ENCODE measurements at regions not wholly inside any gene's neighbourhood (a gene's known extent, or its start where the extent isn't known, plus 50 kb on each side); places are given as distances from the start of the nearest gene placed in this dataset.

DNA sequence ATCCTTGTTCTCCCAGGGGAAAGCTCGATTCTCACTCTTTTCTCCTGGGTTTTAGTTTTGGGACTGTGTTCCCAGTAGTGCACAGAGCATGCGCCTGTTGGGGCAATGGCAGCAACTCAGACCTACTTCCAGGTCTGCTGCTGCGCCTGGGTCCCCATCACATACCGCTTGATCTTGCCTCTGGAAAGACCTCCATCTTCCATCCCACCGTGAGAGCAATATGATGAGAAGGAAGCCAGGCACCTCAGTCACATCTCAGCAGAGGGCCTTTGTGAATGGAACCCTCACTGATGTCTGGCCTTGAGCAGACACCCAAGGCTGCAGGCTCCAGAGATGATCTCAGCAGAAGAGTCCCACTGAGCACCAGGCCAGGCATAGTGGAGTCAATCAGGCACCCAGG, 176.8 kb upstream of the ZNF507 start:
- H3K36me3 ChIP-seq (ENCODE audit: insufficient read depth, low read length), result no peaks in the 10 kb centered on the region
- H3K9me3 ChIP-seq (ENCODE audit: control insufficient read depth, insufficient read depth, low read length), result no peaks in the 10 kb centered on the region
- no peaks in the 10 kb centered on the region; the same call in 1 of the 2 replicates for H3K4me1 ChIP-seq (ENCODE audit: insufficient read depth, low read length)
- no peak overlapping the region for H3K9ac ChIP-seq (ENCODE audit: low read depth, low read length)

DNA sequence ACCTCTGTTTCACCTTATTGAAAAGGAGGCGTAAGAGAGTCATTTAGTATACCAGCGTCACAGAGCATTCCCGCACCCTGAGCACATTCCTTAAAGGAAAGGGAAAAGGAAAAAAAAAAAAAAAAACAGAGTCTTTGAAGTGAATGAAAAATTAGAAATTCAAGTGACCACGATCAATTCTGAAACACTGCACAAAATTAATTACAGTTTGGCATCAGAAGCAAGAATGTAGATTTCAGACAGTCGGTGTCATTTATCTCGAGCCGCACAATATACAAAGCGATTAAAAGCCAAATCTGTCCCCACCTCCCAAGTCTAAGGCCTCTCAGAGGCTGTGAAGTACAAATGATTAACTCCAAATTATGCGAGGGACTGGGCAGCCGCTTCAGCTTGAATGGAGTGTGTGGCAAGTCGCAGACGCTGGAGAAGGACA, 173.7 kb upstream of the ZNF507 start:
- H3K9ac ChIP-seq (ENCODE audit: low read depth, low read length), result no peak overlapping the region
- no peaks in the 10 kb centered on the region; the same call in 1 of the 2 replicates for H3K4me1 ChIP-seq (ENCODE audit: insufficient read depth, low read length)
- no peaks in the 10 kb centered on the region for H3K9me3 ChIP-seq (ENCODE audit: control insufficient read depth, insufficient read depth, low read length)
- H3K36me3 ChIP-seq (ENCODE audit: insufficient read depth, low read length), result no peaks in the 10 kb centered on the region

DNA sequence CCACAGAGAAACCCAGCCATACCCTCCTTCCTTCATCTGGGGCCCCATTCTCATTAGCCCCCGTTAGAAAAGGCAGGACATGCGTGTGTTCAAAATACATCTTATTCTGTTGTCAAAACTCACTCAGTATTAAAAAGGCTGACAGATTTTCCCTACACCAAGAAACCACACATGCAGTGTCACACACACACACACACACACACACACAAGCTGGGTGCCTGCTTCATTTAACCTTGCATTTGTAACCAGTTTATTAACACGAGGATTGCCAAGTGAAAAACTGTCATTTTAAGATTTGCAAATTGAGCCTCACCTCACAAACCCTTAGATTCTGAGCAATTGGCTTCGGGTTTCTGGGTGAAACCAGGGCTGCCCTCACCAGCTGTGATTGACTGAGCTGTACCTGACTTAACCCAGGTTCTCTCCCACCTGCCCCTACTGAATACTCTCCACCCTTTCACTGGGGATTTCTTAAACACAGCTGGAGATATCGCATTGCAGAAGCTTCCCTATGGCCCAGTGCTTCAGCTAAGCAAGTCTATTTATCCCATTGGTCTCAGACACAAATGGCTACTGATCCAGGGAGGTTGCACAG, 172.7 kb upstream of the ZNF507 start:
- Histone ChIP-seq H3K36me3 (ENCODE audit: insufficient read depth, low read length) (no peaks in the 10 kb centered on the region), H3K9ac (ENCODE audit: low read depth, low read length) (no peak overlapping the region), H3K9me3 (ENCODE audit: control insufficient read depth, insufficient read depth, low read length) (no peaks in the 10 kb centered on the region), H3K4me1 (ENCODE audit: insufficient read depth, low read length) (no peaks in the 10 kb centered on the region; the same call in 1 of the 2 replicates)

DNA sequence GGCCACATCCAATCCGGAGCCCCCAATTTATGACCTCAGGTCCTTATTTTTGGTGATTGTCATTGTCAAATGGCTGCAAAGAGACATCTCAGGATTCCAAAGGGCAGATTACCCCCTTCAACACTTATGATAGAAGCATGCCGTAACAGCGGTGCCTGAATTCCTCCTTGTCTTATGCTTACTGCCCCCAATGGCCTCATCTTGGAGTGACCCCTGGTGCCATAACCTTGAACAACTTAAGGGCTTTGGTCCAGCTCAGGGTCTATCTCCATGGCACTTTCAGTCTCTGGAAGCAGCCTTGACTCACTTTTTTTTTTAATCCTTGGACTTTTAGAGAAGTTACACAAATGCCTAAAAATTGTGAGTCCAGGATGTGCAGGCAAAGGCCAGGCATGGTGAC, 171.6 kb upstream of the ZNF507 start:
- H3K9ac ChIP-seq (ENCODE audit: low read depth, low read length), result no peak overlapping the region
- H3K9me3 ChIP-seq (ENCODE audit: control insufficient read depth, insufficient read depth, low read length), result no peaks in the 10 kb centered on the region
- no peaks in the 10 kb centered on the region for H3K36me3 ChIP-seq (ENCODE audit: insufficient read depth, low read length)
- no peaks in the 10 kb centered on the region; the same call in 1 of the 2 replicates for H3K4me1 ChIP-seq (ENCODE audit: insufficient read depth, low read length)

DNA sequence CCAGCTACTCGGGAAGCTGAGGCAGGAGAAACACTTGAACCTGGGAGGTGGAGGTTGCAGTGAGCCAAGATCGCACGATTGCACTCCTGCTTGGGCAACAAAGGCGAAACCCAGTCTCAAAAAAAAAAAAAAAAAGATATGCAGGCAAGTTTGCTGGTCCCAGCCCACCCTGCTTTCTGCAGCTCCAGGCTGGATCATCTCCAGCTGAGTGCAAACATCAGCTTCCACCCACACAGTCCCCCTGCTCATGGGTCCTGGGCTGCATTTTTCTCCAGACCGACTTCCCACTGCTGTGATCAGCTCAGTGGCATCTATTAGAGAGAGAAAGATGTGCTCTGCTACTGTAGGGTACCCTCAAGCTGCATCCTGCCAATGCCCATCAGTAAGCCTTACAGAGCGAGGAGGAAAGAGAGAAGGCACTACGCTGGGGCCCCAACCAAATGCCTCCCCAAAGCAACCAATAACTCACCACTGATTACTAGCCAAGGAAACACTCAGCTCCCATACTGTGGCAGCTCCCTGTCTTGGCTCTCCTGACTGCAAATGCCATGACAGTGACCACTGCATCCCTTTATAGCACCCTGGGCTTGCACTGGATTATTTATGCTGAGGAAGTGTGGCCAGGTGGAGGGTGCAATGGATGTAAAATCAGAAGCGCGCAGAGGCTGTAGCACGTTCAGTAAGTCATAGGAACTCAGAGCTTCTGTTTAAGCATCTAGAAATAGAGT, 170.9 kb upstream of the ZNF507 start:
- Histone ChIP-seq H3K36me3 (ENCODE audit: insufficient read depth, low read length) (no peaks in the 10 kb centered on the region), H3K9ac (ENCODE audit: low read depth, low read length) (no peak overlapping the region), H3K9me3 (ENCODE audit: control insufficient read depth, insufficient read depth, low read length) (no peaks in the 10 kb centered on the region), H3K4me1 (ENCODE audit: insufficient read depth, low read length) (no peaks in the 10 kb centered on the region; the same call in 1 of the 2 replicates)

DNA sequence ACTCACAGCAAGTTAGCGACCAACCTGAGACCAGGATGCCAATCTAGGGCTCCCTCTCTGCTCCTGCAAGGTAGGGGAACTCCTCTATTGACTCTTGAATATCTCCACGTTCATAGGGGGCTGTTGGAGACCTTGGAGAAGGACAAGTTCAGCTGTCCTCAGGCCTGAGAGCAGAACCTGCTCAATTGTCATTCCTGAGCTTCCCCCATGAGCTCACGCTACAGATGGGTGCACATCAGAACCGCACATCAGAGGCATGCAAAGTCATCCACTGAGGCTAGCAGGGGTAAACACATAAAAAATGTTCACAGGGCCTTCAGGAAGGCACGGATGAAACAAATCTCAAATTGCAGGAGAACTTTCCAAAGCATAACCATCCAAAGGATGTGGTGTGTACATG, 168.8 kb upstream of the ZNF507 start:
- Histone ChIP-seq H3K9ac (ENCODE audit: low read depth, low read length) (no peak overlapping the region), H3K9me3 (ENCODE audit: control insufficient read depth, insufficient read depth, low read length) (no peaks in the 10 kb centered on the region), H3K36me3 (ENCODE audit: insufficient read depth, low read length) (no peaks in the 10 kb centered on the region), H3K4me1 (ENCODE audit: insufficient read depth, low read length) (no peaks in the 10 kb centered on the region; the same call in 1 of the 2 replicates)

DNA sequence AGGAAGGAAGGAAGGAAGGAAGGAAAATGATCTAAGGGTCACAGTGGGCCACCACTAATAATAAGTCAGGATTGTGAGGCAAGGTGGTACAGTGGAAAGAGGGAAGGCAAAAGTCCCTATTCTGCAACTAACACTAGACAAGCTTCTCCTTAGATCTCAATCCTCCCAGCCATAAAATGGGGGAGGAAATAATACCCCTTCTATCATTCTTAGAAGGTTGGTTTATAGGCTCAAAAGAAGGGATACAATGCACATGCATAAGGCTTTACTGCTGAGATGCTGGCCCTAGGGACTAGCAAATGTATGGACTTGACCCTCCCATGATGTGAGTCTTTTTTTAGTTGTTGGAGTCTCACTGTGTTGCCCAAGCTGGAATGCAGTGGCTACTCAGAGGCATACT, 167.7 kb upstream of the ZNF507 start:
- no peaks in the 10 kb centered on the region; the same call in 1 of the 2 replicates for H3K4me1 ChIP-seq (ENCODE audit: insufficient read depth, low read length)
- no peak overlapping the region for H3K9ac ChIP-seq (ENCODE audit: low read depth, low read length)
- H3K9me3 ChIP-seq (ENCODE audit: control insufficient read depth, insufficient read depth, low read length), result no peaks in the 10 kb centered on the region
- H3K36me3 ChIP-seq (ENCODE audit: insufficient read depth, low read length), result no peaks in the 10 kb centered on the region

DNA sequence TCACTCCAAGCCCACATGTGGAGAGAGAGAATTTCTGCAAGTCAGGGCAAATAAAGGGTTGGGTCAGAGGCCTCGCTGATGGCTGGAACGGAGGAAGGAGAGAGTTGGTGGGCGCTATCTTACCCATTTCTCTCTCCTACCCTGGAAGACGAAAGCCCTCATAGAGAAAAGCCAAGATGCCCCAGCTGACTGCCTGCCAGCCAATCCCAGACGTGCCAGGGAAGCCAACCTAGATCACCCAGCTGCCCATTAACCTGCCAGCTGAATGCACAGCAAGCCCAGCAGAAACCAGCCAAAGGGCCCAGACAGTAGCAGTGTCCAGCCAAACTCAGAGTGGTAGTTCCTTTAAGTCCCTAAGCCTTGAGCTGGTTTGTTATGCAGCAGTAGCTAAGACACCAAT, 167.0 kb upstream of the ZNF507 start:
- Histone ChIP-seq H3K9ac (ENCODE audit: low read depth, low read length) (no peak overlapping the region), H3K9me3 (ENCODE audit: control insufficient read depth, insufficient read depth, low read length) (no peaks in the 10 kb centered on the region), H3K36me3 (ENCODE audit: insufficient read depth, low read length) (no peaks in the 10 kb centered on the region), H3K4me1 (ENCODE audit: insufficient read depth, low read length) (no peaks in the 10 kb centered on the region)

DNA sequence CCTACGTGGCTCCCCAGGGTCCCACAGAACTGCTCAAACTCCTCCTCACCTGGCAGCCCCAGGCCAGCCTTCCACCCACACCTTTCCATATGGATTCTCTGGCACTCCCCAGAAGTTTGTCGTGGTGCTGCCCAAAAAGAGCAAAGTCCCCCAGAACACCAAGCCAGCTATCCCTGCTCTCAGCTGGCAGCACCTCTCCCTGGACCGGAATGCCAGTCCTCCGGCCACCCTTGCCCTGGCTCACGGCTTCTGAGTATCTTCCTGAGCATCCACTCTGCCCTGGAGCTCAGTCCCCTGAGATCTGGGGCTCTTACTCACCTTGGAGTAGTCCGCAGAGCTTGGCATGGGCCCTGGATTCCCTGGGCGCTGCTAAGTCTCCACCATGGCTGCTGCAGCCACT, 166.5 kb upstream of the ZNF507 start:
- Histone ChIP-seq H3K4me1 (ENCODE audit: insufficient read depth, low read length) (no peaks in the 10 kb centered on the region), H3K36me3 (ENCODE audit: insufficient read depth, low read length) (no peaks in the 10 kb centered on the region), H3K9me3 (ENCODE audit: control insufficient read depth, insufficient read depth, low read length) (no peaks in the 10 kb centered on the region), H3K9ac (ENCODE audit: low read depth, low read length) (no peak overlapping the region)

DNA sequence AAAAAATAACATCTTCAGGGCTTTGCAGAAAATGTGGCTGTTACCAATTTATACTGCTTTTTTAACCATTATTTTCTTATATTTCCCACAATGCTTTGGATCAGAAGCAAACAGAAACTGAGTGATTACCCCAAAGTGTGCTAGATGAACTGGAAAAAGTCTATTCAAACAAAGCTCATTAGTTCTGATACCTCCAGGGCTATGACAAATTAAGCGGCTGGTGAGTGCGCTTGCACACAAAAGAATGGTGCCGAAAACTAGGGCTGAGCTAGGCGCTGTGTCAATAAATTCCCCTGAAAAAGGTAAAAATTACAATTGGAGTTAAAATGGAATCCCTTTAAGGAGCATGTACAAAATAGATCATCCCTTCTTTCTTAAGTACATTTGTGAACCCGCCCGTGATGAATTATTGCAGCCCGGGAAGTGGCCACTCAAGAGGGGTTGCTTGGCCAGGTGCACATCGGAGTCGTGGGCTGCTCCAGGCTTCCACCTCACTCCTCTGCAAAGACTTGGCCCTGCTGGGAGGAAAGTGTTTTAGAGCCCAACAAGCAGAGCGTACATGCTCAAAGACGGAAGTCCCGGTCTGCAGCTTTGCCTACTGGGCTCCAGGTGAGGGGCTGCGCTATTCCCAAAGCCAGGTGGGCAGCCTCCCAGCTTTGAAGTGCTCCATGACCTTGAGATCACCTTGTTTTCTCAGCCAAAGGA, 164.0 kb upstream of the ZNF507 start:
- no peaks in the 10 kb centered on the region for H3K4me1 ChIP-seq (ENCODE audit: insufficient read depth, low read length)
- no peaks in the 10 kb centered on the region for H3K9me3 ChIP-seq (ENCODE audit: control insufficient read depth, insufficient read depth, low read length)
- no peak overlapping the region for H3K9ac ChIP-seq (ENCODE audit: low read depth, low read length)
- H3K36me3 ChIP-seq (ENCODE audit: insufficient read depth, low read length), result no peaks in the 10 kb centered on the region

DNA sequence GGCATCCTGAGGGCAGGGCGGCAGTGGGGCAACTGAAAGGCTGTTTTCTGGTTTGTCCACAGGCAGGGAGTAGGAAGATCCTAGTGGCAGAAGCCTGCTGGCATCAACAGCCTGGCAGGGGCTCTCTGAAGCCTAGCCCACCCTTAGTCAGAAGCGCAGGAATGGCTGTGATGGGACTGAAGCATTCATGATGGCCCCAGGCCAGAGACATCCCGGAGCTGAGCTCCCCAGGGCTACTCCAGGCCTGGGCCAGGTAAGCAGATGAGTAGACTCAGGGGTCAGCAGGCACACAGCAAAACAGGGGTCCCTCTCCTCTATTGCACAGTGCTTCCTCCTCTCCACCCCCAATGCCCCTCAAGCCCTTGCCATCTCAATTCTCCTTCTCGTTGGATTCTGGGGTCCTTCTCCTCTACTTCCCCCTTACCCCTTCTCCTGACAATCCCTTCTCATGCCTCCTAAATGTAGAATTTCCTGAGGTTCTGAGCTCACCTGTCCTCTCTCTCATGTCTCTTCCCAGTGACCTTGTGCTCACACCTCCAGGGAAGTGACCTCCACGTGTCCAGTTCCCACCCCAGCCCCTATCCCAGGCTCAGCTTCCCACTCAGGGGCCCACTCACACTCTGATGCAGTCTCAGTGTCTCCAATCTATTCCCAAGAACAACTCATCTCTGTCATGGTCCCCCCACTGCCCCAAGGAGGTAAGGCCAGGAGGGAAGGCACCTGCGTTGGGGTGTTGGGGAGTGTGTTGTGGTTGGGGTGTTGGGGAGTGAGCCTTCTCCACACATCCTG, 158.7 kb upstream of the ZNF507 start:
- Histone ChIP-seq H3K4me1 (ENCODE audit: insufficient read depth, low read length) (no peaks in the 10 kb centered on the region), H3K9me3 (ENCODE audit: control insufficient read depth, insufficient read depth, low read length) (no peaks in the 10 kb centered on the region), H3K9ac (ENCODE audit: low read depth, low read length) (no peak overlapping the region), H3K36me3 (ENCODE audit: insufficient read depth, low read length) (no peaks in the 10 kb centered on the region)

DNA sequence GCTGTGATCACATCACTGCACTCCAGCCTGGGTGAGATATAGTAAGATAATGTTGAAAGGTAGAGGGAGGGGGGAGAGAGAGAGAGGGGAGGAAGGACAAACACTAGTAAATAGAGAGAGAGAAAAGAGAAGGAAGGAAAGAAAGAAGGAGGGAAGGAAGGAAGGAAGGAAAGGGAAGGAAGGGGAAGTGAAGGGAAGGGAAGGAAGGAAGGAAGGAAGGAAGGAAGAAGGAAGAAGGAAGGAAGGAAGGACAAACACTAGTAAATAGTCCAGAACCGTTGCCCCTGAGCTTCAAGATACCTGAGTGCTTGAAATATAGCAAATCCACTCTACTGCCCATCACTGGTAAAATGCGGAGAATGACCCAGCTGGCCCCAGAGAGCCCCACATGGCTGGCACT, 156.5 kb upstream of the ZNF507 start:
- H3K4me1 ChIP-seq (ENCODE audit: insufficient read depth, low read length), result no peaks in the 10 kb centered on the region
- H3K9me3 ChIP-seq (ENCODE audit: control insufficient read depth, insufficient read depth, low read length), result no peaks in the 10 kb centered on the region
- H3K36me3 ChIP-seq (ENCODE audit: insufficient read depth, low read length), result no peaks in the 10 kb centered on the region
- no peak overlapping the region for H3K9ac ChIP-seq (ENCODE audit: low read depth, low read length)

DNA sequence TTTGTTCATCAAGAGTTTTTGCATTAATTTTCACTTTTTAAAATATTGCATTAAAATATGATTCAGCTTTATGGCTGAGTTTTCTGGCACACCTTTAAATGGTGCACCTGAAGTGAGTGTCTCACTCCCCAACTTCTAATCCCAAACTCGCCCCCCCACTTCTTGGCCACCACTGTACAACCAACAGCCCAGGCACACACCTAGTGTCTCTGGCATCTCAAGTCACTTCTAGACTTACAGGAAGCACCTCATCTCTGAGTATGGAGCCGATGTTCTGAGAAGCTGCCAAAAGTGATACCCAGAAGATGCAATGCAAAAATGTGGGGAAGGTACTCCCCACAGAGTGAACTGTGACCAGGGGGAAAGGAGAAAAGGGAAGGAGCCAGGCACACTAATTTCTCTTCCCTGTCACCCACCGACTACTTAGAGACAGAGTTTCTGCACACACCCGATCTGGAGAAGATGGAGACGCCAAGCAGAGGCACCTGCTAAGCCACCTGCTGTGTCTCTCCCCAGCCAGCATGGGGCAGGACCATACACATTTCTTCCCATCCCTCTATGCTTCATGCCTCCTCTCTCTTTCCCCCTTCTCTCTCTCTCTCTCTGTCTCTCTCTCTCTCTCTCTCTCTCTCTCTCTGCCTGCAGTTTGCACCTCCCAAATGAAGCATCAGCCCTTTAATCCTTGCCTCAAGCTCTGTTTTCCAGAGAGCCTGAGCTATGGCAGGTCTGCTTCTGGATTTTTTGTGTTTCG, 155.3 kb upstream of the ZNF507 start:
- Histone ChIP-seq H3K36me3 (ENCODE audit: insufficient read depth, low read length) (no peaks in the 10 kb centered on the region), H3K9ac (ENCODE audit: low read depth, low read length) (no peak overlapping the region), H3K4me1 (ENCODE audit: insufficient read depth, low read length) (no peaks in the 10 kb centered on the region), H3K9me3 (ENCODE audit: control insufficient read depth, insufficient read depth, low read length) (no peaks in the 10 kb centered on the region)

DNA sequence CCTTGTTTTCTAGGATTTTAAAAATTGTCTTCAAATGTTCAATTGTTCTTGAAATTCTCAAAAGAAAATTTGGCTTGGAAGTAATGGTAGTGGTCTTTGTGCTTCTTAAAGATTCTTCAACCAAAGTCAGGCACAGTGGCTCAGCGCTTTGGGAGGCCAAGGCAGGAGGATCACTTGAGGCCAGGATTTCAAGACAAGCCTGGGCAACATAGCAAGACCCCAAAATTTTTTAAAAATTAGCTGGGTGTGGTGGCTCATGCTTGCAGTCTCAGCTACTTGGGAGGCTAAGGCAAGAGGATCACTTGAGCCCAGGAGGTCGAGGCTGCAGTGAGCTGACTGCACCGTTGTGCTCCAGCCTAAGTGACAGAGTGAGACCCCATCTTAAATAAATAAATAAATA, 153.5 kb upstream of the ZNF507 start:
- Histone ChIP-seq H3K9ac (ENCODE audit: low read depth, low read length) (no peak overlapping the region), H3K36me3 (ENCODE audit: insufficient read depth, low read length) (no peaks in the 10 kb centered on the region), H3K9me3 (ENCODE audit: control insufficient read depth, insufficient read depth, low read length) (no peaks in the 10 kb centered on the region), H3K4me1 (ENCODE audit: insufficient read depth, low read length) (no peaks in the 10 kb centered on the region)

Data from ES-I3 (cell line).